Neural progenitor cell (in vitro differentiated cells): ENCODE measurements at regions not wholly inside any gene's neighbourhood (a gene's known extent, or its start where the extent isn't known, plus 50 kb on each side); places are given as distances from the start of the nearest gene placed in this dataset.

Experiments
- DNase-seq: peaks from one replicate; pipeline ENCODE4 v3.0.0-alpha.2; 2016; ENCODE audit warnings: low spot score
- H2AFZ ChIP-seq: fragments of 200-600 bp; sonication (generic); replicated peaks from 2 replicates; pipeline ENCODE4 v1.6.1; 2016; ENCODE audit warnings: antibody characterized with exemption
- H3F3A ChIP-seq: fragments of 200-600 bp; sonication (generic); 2 replicates; pipeline ENCODE4 v1.6.1; 2016; ENCODE audit warnings: antibody characterized with exemption, low read depth
- H3K27ac ChIP-seq: fragments of 200-600 bp; sonication (generic); 2 replicates; pipeline ENCODE4 v1.5.1; 2016; ENCODE audit warnings: mild to moderate bottlenecking
- H3K27me3 ChIP-seq: fragments of 200-600 bp; sonication (generic); 2 replicates; pipeline ENCODE4 v1.6.1; 2016; ENCODE audit warnings: mild to moderate bottlenecking, moderate library complexity
- H3K36me3 ChIP-seq: fragments of 200-600 bp; sonication (generic); 2 replicates; pipeline ENCODE4 v1.5.1; 2016
- H3K4me1 ChIP-seq: fragments of 200-600 bp; sonication (generic); 2 replicates; pipeline ENCODE4 v1.6.1; 2016; ENCODE audit warnings: mixed run types
- H3K4me2 ChIP-seq: fragments of 200-600 bp; sonication (generic); 2 replicates; pipeline ENCODE4 v1.6.1; 2016
- H3K4me3 ChIP-seq: fragments of 200-600 bp; sonication (generic); 2 replicates; pipeline ENCODE4 v1.5.1; 2016
- H3K79me2 ChIP-seq: fragments of 200-600 bp; sonication (generic); 2 replicates; pipeline ENCODE4 v1.6.1; 2016; ENCODE audit warnings: low read depth
- H3K9ac ChIP-seq: fragments of 200-600 bp; sonication (generic); 2 replicates; pipeline ENCODE4 v1.6.1; 2016
- H3K9me3 ChIP-seq: fragments of 200-600 bp; sonication (generic); 2 replicates; pipeline ENCODE4 v1.5.1; 2016; ENCODE audit warnings: low read depth
- H4K20me1 ChIP-seq: fragments of 200-600 bp; sonication (generic); 2 replicates; pipeline ENCODE4 v1.6.1; 2016; ENCODE audit warnings: low read depth
- H3K27ac Mint-ChIP-seq: 3 replicates; pipeline ENCODE4 v1.8.0; 2021; ENCODE audit warnings: mixed read lengths
- H3K27me3 Mint-ChIP-seq: 2 replicates; pipeline ENCODE4 v1.8.0; 2022; ENCODE audit warnings: low read depth, mild to moderate bottlenecking, inconsistent platforms, moderate library complexity, mixed read lengths; ENCODE audit not compliant: insufficient read depth
- H3K36me3 Mint-ChIP-seq: 3 replicates; pipeline ENCODE4 v1.8.0; 2021; ENCODE audit warnings: mixed read lengths
- H3K4me1 Mint-ChIP-seq: 3 replicates; pipeline ENCODE4 v1.8.0; 2021; ENCODE audit warnings: mixed read lengths
- H3K4me3 Mint-ChIP-seq: 3 replicates; pipeline ENCODE4 v1.8.0; 2021; ENCODE audit warnings: mild to moderate bottlenecking, moderate library complexity, mixed read lengths
- H3K9me3 Mint-ChIP-seq: 3 replicates; pipeline ENCODE4 v1.8.0; 2020; ENCODE audit warnings: mixed read lengths
- CTCF ChIP-seq: fragments of 200-600 bp; sonication (generic); IDR thresholded peaks from 2 replicates; pipeline ENCODE4 v1.5.1; 2017; ENCODE audit warnings: antibody characterized with exemption, mild to moderate bottlenecking
- EZH2 ChIP-seq: fragments of 200-600 bp; sonication (generic); IDR thresholded peaks from 2 replicates; pipeline ENCODE4 v1.6.1; 2017; ENCODE audit warnings: antibody characterized with exemption, mild to moderate bottlenecking, moderate library complexity
- EZH2phosphoT487 ChIP-seq: fragments of 200-600 bp; sonication (generic); IDR thresholded peaks from 2 replicates; pipeline ENCODE4 v1.6.1; 2017; ENCODE audit warnings: antibody characterized with exemption

- no peaks in the 10 kb centered on the region for H4K20me1 ChIP-seq
- H3K36me3 ChIP-seq = no peaks in the 10 kb centered on the region
- H3K4me2 ChIP-seq = no peak overlapping the region
- no peak overlapping the region for H2AFZ ChIP-seq
- no peak overlapping the region for H3K4me3 Mint-ChIP-seq
- H3K27ac Mint-ChIP-seq = no peak overlapping the region
- peaks cover 4% of the 10 kb centered on the region for H3K9me3 Mint-ChIP-seq
- no peak overlapping the region for H3K27ac ChIP-seq
- no peak for DNase-seq
- H3K27me3 ChIP-seq = no peaks in the 10 kb centered on the region
- no peaks in the 10 kb centered on the region for H3K9me3 ChIP-seq
- no peak for TF ChIP-seq CTCF
- TF ChIP-seq EZH2phosphoT487 = no peak
- TF ChIP-seq EZH2 = no peak
- H3K4me1 ChIP-seq = peaks cover 8% of the 10 kb centered on the region
- H3K4me1 Mint-ChIP-seq = peaks cover 14% of the 10 kb centered on the region
- H3K27me3 Mint-ChIP-seq = peaks cover 2% of the 10 kb centered on the region
- H3K4me3 ChIP-seq = no peak overlapping the region
- H3F3A ChIP-seq = peaks cover 4% of the 10 kb centered on the region
- H3K9ac ChIP-seq = no peak overlapping the region
- H3K36me3 Mint-ChIP-seq = peaks cover 22% of the 10 kb centered on the region
- H3K79me2 ChIP-seq = no peaks in the 10 kb centered on the region
Observed at GRCh38 chr9:85884256-85884655, 56.7 kb upstream of the NAA35 start.

- no peaks in the 10 kb centered on the region for H3K4me1 ChIP-seq
- no peaks in the 10 kb centered on the region for H3K27me3 ChIP-seq
- no peak overlapping the region for H2AFZ ChIP-seq
- no peak for DNase-seq
- H3K9me3 Mint-ChIP-seq = no peaks in the 10 kb centered on the region
- H3K36me3 Mint-ChIP-seq = peaks cover 6% of the 10 kb centered on the region
- no peak overlapping the region for H3K4me3 Mint-ChIP-seq
- H3K27ac ChIP-seq = no peak overlapping the region
- no peaks in the 10 kb centered on the region for H3K27me3 Mint-ChIP-seq
- H3K4me2 ChIP-seq = no peak overlapping the region
- no peaks in the 10 kb centered on the region for H4K20me1 ChIP-seq
- H3F3A ChIP-seq = no peaks in the 10 kb centered on the region
- H3K9me3 ChIP-seq = no peaks in the 10 kb centered on the region
- H3K79me2 ChIP-seq = no peaks in the 10 kb centered on the region
- no peak overlapping the region for H3K9ac ChIP-seq
- no peaks in the 10 kb centered on the region for H3K4me1 Mint-ChIP-seq
- no peaks in the 10 kb centered on the region for H3K36me3 ChIP-seq
- H3K27ac Mint-ChIP-seq = no peak overlapping the region
- TF ChIP-seq EZH2 (no peak), CTCF (no peak), EZH2phosphoT487 (no peak)
- H3K4me3 ChIP-seq = no peak overlapping the region
Observed at GRCh38 chr9:85890962-85891361, 50.0 kb upstream of the NAA35 start.
